NCI-H1694 (cell line): ENCODE measurements at regions not wholly inside any gene's neighbourhood (a gene's known extent, or its start where the extent isn't known, plus 50 kb on each side); places are given as distances from the start of the nearest gene placed in this dataset.

Experiments
- DNase-seq: peaks from one replicate; lab custom pipeline; 2025; lab: John Stamatoyannopoulos, UW

GRCh38 chr10:69684020-69684980 is 54.3 kb downstream of the FAM241B start:
- DNase-seq, result no peak

GRCh38 chr10:69684981-69685353 is 54.9 kb downstream of the FAM241B start:
- DNase-seq, result no peak

GRCh38 chr10:69685426-69685801 is 55.4 kb downstream of the FAM241B start:
- no peak for DNase-seq

GRCh38 chr10:69685802-69686585 is 55.9 kb downstream of the FAM241B start:
- DNase-seq, result no peak

GRCh38 chr10:69686866-69687265 is 56.8 kb downstream of the FAM241B start:
- DNase-seq, result no peak

- no peak for DNase-seq
Measured at GRCh38 chr10:69687426-69687825, 57.4 kb downstream of the FAM241B start.

- DNase-seq, result no peak
Measured at GRCh38 chr10:69692267-69692666, 62.2 kb downstream of the FAM241B start.

- no peak for DNase-seq
Measured at GRCh38 chr10:69692891-69693290, 62.8 kb downstream of the FAM241B start.

GRCh38 chr10:69693886-69694285 is 63.8 kb downstream of the FAM241B start:
- no peak for DNase-seq

GRCh38 chr10:69696073-69696731 is 66.2 kb downstream of the FAM241B start:
- DNase-seq, result no peak

- no peak for DNase-seq
Measured at GRCh38 chr10:69697006-69697405, 67.0 kb downstream of the FAM241B start.

GRCh38 chr10:69703256-69703655 is 73.2 kb downstream of the FAM241B start:
- no peak for DNase-seq

GRCh38 chr10:69703766-69704630 is 74.0 kb downstream of the FAM241B start:
- no peak for DNase-seq

GRCh38 chr10:69709366-69709941 is 79.4 kb downstream of the FAM241B start:
- no peak for DNase-seq

- DNase-seq, result no peak
Measured at GRCh38 chr10:69710008-69710888, 80.2 kb downstream of the FAM241B start.

GRCh38 chr10:69712342-69712741 is 82.3 kb downstream of the FAM241B start:
- DNase-seq, result no peak

GRCh38 chr10:69714572-69714971 is 84.5 kb downstream of the FAM241B start:
- no peak for DNase-seq

GRCh38 chr10:69715156-69715898 is 85.3 kb downstream of the FAM241B start:
- no peak for DNase-seq

GRCh38 chr10:69715899-69716606 is 85.7 kb upstream of the COL13A1 start:
- no peak for DNase-seq
